HG02970 (cell line): ENCODE measurements at regions not wholly inside any gene's neighbourhood (a gene's known extent, or its start where the extent isn't known, plus 50 kb on each side); places are given as distances from the start of the nearest gene placed in this dataset.

Experiments
- ATAC-seq: cut with Tn5 transposase; IDR thresholded peaks from one replicate; pipeline ENCODE4 v1.9.1; 2021; ENCODE audit warnings: mild to moderate bottlenecking, moderate library complexity, moderate number of reproducible peaks; ENCODE audit not compliant: unreplicated experiment, low FRiP score

DNA sequence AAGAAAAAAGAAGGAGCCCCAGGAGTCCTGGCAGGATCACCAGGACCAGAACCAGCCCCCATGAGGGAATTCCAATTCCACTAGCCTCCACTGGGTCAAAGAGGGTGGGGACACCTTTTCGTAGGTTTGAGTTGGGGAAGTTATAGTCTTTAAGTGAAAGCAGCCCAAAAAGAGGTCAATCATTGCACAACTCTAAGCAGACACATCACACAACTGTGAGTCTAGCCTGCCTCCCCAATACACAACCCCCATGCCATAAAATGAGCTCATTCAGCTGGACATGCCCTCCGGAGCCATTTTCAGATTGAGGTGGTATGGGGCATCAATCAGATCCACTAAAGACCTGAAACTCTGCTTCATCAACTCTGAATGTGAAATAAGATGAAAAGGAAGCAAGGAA lies 179.9 kb downstream of the NPHP4 start:
- ATAC-seq = no peak

DNA sequence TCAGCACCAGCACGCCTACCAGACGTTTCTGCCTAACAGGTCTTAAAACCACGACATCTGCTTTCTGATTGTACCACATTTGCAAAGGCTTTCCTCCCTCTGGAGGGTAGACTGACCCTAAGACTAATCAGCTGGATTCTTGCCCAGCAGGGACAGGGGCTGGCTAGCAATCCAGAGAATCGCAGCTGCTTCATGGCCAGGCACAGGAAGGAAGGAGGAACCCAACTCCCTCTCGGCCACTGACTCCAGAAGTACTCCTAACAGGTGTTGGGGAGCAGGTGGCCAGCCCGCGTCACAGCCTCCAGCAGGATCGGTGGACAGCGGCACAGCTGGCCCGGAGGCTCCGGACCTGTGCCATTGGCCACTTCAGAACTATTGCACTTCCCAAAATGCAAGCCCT lies 180.8 kb downstream of the NPHP4 start:
- ATAC-seq = no peak

DNA sequence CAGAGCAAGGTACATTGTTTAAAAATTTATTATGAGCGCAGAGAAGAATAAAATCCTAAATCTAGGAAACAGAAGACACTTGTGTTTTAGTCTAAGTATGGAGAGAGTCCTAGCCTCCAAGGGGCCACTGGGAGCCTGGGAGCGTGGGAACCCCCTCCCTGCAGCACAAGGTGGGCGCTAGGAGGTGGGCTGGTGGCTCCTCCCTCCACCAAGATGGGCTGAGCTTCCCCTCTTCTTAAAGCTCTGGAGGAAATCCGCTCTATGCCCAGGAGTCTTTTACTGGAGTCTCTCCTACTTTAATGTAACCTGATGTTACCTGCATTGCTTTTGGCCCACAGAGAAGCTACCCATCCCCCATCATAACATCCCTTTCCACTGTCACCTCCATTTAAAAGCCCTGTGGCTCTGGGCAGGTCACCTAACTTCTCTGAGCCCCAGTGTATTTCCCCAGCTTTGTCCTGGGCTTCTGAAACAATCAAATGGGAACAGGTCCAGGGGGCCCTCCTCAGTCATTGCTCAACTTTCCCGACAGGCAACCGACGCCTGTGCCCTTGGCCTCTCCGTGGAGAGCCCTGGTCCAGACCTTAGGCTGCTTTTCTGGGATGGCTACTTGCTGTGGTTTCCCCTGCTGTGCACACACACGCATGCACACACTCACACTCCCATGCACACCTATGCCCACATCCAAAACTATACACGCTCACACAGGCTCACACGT lies 181.5 kb downstream of the NPHP4 start:
- ATAC-seq = no peak

- no peak for ATAC-seq
Measured at GRCh38 chr1:5810131-5810530, 182.1 kb downstream of the NPHP4 start.

DNA sequence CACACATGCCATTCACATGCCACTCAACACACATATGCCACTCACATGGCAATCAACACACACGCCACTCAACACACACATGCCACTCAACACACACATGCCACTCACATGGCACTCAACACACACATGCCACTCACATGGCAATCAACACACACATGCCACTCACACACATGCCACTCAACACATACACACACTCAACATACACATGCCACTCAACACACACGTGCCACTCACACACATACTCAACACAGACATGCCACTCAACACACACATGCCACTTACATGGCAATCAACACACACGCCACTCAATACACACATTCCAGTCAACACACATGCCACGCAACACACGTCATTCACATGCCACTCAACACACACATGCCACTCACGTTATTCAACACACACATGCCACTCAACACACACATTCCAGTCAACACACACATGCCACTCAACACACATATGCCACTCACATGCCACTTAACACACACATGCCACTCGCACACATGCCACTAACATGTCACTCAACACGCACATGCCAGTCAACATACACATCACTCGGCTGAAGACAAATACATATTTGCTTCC lies 182.9 kb downstream of the NPHP4 start:
- no peak for ATAC-seq

DNA sequence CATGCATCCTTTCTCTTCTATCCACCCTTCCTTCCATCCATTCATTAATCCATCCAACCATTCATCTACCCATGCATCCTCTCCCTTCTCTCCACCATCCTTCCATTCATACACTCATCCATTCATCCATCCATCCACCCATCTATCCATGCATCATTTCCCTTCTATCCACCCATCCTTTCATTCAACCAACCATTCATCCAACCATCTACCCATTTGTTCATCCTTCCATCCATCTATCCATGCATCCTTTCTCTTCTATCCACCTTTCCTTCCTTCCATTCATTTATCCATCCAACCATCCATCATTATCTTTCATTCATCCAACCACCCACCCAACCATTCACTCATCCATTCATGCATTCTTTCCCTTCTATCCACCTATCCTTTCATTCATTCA lies 188.4 kb downstream of the NPHP4 start:
- no peak for ATAC-seq

GRCh38 chr1:5802606-5803005 lies 189.6 kb downstream of the NPHP4 start:
- ATAC-seq = no peak

- ATAC-seq = no peak
Measured at GRCh38 chr1:5798904-5799303, 193.3 kb downstream of the NPHP4 start.

- ATAC-seq = no peak
Measured at GRCh38 chr1:5798151-5798730, 194.0 kb downstream of the NPHP4 start.

DNA sequence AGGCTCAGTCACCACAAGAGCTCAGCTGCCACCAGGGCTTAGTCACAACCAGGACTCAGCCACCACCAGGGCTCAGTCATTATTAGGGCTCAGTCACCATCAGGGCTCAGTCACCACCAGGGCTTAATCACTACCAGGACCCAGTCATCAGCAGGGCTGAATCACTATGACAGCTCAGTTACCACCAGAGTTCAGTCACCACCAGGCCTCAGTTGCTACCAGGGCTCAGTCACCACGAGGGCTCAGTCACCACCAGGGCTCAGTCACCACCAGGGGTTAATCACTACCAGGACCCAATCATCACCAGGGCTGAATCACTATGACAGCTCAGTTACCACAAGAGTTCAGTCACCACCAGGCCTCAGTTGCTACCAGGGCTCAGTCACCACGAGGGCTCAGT lies 196.2 kb downstream of the NPHP4 start:
- ATAC-seq = no peak

GRCh38 chr1:5794279-5794678 lies 197.9 kb downstream of the NPHP4 start:
- ATAC-seq = no peak

- ATAC-seq = no peak
Measured at GRCh38 chr1:5793516-5793915, 198.7 kb downstream of the NPHP4 start.

- ATAC-seq = no peak
Measured at GRCh38 chr1:5781079-5781478, 211.1 kb downstream of the NPHP4 start.

DNA sequence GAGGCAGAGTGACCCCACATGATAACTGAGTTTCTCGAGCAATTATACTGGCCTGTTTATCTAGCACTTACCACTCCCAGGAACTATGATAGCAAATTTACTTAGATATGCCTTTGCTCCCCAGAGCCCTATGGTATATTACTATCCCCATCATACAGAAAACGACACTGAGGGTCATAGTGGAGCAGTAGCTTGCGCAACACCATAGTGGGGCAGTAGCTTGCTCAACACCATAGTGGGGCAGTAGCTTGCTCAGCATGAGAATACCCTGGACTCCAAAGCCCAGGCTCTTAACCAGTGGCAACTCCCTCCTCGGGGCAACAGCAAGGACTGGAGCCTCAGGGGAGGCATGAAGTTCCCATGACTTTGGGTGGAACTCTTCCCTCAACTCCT lies 211.9 kb downstream of the NPHP4 start:
- no peak for ATAC-seq

DNA sequence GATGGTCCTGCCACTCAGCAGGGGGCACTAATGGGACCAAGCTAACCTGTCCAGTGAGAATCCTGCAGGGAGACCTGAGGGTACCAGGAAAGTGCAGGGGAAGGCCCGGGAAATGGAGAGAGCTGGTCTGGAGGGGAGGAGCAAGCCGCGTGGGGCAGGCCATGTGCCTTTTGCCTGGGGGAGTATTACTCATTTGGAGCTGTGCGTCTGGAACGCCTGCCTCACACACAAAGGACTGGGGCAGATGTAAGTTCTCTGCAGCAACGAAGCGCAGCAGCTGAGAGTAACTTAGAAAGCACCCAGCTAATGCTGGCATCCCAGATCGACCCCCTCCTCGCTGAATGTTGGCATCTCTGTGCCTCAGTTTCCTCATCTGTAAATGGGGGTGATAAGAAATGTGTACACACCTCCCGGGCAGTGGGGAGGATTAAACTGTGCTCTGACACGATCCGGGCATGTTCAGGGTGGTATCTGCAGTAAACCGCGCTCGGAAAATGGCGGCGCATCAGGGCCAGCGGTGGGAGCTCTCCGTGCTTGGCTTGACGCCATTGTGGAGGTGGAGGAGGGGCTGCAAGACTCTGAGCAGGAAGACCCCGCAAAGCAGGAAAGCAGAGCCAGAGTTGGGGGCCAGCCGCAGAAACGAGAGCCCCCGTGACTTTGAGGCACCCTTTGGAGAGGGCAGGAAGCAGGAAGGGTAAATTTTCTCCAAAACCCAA lies 212.5 kb downstream of the NPHP4 start:
- ATAC-seq = no peak

DNA sequence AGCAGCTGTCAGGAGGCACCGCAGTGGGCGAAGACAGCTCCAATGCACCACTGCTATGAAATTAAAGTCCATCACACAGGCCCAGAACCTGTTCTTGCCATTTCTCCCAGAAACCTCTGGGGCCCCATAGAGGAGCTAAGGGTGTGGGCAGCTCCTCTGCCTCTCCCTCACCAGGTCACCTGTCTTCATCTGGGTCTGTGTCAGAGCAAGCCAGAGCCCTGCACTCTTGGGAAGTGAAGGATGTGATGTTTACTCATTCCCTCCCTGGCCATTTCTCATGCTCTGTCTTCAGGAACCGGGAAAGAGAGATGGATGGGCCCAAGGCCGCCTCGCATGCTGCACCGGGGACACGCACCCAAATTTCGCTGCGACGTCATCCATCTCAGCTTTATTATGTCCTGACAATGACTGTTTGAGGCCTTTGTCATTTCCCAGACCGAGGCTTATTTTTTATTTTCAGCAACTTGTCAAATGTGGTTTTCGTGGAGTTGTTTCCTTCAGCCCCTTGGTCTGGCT lies 216.1 kb downstream of the NPHP4 start:
- ATAC-seq = no peak

DNA sequence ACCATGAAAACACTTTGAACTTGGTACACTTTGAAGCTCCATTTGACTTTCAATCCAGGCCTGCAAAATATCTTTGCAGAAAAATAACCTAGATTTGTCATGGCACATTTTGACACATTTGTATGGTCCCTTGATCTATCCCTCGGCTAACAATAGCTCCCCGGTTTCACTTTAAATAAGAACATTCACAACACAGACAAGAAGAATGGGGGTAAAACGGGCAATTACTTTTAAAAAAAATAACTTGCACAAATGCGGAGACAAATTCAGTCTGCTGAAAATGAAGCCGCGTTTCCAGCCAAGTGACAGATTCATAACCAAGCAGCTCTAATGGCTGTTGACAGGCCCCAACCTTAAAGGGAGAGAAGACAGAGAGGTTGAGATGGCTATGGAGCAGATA lies 218.2 kb downstream of the NPHP4 start:
- ATAC-seq = no peak

- ATAC-seq = no peak
Measured at GRCh38 chr1:5771788-5772187, 220.4 kb downstream of the NPHP4 start.

- no peak for ATAC-seq
Measured at GRCh38 chr1:5770981-5771765, 221.1 kb downstream of the NPHP4 start.

DNA sequence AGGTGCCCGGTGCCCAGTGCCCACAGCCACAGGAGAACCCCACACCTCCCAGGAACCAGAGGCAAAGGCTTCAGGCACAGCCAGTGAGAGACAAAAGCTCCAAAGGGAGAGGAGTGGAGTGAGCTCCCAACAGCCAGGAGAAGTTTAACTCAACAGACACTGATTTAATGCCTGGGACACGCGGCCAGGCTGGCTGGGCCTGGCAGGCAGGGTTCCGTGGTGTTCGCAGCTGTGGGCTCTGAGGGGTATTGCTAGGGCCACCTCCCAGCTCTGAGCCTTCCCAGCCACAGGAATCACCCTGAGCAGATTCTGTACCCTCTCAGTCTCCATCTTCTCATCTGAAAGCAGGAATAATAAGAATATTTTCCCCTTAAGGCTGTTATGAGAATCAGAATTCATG lies 222.5 kb downstream of the NPHP4 start:
- ATAC-seq = no peak

DNA sequence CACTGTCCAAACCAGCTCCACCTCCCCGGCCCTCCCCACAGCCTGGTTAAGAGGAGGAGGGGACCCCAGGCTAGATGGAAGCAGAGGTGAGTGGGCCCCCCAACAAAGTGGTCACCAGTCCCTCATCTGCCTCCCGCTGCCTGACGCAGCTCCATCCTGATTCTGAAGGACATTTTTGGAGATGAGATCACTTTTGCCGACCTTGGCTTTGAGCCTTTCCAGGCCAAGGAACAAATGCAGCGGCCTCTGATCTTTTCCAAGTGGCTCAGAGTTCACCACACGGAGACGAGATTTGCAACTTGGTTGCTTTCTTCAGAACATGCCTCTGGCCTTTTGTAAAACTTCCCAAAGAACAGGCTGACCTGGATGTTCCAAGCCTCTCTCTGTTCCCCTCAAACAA lies 223.1 kb downstream of the NPHP4 start:
- ATAC-seq = no peak
